Fibroblast of peridontal ligament (primary cell): ENCODE measurements at regions not wholly inside any gene's neighbourhood (a gene's known extent, or its start where the extent isn't known, plus 50 kb on each side); places are given as distances from the start of the nearest gene placed in this dataset.

Experiments used
- DNase-seq: peaks from one replicate; pipeline ENCODE4 v3.0.0-alpha.2; 2010; ENCODE audit errors: extremely low read depth

DNA sequence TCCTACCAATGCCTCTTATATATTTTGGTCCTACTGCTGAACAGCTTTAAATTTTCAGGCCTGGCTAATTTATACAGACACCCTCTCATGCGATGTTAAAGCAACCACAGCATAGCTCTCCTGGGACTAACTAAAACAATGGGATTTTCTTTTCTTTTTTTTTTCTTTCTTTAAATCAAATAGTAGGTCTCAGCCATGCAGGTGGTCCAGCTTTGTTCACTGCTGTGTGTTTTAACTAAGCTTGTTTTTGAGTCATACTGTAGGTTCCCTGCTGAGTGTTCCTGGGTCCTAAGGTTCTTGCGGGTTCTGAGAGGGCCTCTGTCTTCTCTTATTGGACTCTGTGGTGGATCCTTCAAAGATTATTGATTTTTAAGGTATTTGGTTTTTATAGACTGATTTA lies 113.1 kb upstream of the SORCS1 start:
- DNase-seq = no peak

DNA sequence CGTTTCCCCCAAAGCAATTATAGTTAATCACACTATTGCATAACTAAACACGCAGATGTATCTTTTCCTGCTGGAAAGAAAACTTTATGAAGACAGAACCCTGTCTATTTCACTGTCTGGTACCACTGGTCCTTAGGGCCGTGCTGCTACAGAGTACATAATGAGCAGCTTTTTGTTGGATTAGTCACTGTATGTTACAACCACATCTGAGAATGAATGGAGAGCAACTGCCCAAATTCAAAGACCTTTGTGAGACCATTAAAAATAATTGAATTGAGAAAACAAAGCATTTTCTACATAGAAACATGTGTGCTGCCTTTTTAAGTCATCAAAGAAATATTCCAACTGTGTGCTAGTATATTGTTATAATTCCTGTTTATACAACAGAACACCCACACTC lies 111.3 kb upstream of the SORCS1 start:
- no peak for DNase-seq

DNA sequence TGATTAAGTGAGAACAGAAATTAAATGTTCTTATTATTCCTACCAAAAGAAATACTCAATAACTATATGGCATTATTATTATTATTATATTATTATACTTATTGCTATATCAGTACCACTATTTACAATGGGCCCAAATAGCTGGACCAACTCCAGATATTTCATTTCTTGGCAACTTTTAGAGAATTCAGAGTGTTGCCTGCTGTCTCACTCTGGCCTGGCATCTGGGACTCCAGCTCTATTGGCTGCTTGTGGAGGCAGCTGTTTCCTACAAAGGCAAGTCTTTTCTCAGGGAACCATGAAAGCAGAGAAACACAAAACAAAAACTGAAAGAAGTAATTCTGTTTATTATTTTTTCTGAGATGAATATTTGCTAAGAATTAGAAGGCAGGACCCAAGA lies 105.1 kb upstream of the SORCS1 start:
- no peak for DNase-seq

GRCh38 chr10:107264742-107265141 lies 100.2 kb upstream of the SORCS1 start:
- DNase-seq = no peak

- no peak for DNase-seq
Measured at GRCh38 chr10:107244122-107244521, 79.6 kb upstream of the SORCS1 start.

DNA sequence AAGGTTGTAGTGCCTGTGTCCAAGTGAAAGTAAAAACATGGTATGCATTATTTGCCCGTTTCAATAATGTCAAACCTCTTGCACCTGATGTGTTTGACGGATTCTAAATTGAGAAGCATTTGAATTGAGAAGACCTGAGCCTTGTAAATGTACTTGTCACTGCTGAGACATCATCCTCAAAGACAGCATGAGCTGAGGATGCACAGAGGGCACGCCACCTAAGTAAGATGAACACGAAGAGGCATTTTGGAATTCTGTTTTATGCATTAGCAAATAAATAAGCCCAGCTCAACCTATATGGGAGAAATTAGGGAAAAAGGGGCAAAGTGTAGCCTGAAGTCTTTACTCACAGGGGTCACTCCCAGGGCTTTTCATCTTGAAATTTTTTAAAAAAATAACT lies 73.8 kb upstream of the SORCS1 start:
- DNase-seq = no peak

GRCh38 chr10:107232013-107232412 lies 67.5 kb upstream of the SORCS1 start:
- DNase-seq = no peak

GRCh38 chr10:107230887-107231286 lies 66.4 kb upstream of the SORCS1 start:
- DNase-seq = no peak

- DNase-seq = no peak
Measured at GRCh38 chr10:107215681-107216080, 51.2 kb upstream of the SORCS1 start.
